GM18520 (cell line): ENCODE measurements at regions not wholly inside any gene's neighbourhood (a gene's known extent, or its start where the extent isn't known, plus 50 kb on each side); places are given as distances from the start of the nearest gene placed in this dataset.

Experiments
- ATAC-seq: cut with Tn5 transposase; IDR thresholded peaks from one replicate; pipeline ENCODE4 v1.9.1; 2021; ENCODE audit not compliant: unreplicated experiment

GRCh38 chr10:107244122-107244521 is 79.6 kb upstream of the SORCS1 start:
- no peak for ATAC-seq

GRCh38 chr10:107238275-107238674 is 73.8 kb upstream of the SORCS1 start:
- no peak for ATAC-seq

- no peak for ATAC-seq
Observed at GRCh38 chr10:107232013-107232412, 67.5 kb upstream of the SORCS1 start.

GRCh38 chr10:107230887-107231286 is 66.4 kb upstream of the SORCS1 start:
- no peak for ATAC-seq

GRCh38 chr10:107215681-107216080 is 51.2 kb upstream of the SORCS1 start:
- ATAC-seq, result no peak
